HG02885 (cell line): ENCODE measurements at regions not wholly inside any gene's neighbourhood (a gene's known extent, or its start where the extent isn't known, plus 50 kb on each side); places are given as distances from the start of the nearest gene placed in this dataset.
"Not testable (repeated sequence)": the region's sequence is repeated elsewhere in the genome, so short reads cannot be mapped to it uniquely, and the experiment has no call there.

ENCODE experiments used
- ATAC-seq: cut with Tn5 transposase; IDR thresholded peaks from one replicate; pipeline ENCODE4 v1.9.1; 2021; ENCODE audit warnings: mild to moderate bottlenecking; ENCODE audit not compliant: unreplicated experiment, poor library complexity

DNA sequence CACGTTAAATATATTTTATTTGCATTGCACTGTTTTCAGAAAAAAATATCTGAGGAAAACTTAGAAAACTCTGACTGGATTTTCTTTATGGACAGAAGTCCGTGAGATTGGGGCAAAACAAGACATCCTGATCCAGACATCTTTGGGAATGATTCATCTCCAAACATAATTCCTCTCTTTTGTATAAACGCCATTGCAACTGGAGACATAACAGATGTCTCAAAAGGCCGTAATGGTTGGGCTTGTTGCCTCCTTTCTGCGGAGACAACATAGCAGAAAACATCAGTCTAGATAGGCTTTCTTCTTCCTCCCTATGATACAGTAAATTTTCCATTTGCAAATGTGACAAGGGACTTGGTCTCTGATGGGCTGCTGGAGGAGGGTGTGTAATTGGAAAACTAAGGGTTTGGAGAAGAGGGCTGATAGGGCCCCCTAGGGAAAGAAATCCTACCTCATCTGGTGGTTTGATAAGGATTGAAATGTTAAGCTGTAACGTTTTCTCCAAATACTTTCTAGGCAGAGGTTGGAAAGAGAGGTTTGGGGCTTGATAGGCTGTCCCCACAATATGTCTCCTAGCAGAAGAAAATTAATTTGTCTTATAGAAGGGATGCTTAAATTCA lies 631.5 kb upstream of the ST8SIA4 start:
- ATAC-seq = no peak

DNA sequence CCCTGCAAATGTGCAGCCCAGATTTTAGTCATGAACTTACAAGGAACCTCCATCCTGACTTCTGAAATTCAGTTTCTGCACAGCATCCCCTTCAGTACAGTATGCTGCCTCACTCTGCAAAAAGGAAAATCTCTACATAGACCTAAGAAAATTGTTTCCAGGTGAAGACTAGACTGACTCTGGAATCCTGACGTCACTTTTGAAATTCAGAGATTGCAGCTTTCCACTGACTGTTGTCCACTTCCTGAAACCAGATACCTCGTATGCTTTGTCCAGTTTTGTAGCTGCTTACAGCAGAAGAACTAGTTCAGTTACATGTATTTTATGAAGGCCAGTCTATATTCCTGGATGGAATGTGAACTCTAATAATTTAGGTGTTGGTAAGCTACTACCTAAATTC lies 629.3 kb upstream of the ST8SIA4 start:
- no peak for ATAC-seq

DNA sequence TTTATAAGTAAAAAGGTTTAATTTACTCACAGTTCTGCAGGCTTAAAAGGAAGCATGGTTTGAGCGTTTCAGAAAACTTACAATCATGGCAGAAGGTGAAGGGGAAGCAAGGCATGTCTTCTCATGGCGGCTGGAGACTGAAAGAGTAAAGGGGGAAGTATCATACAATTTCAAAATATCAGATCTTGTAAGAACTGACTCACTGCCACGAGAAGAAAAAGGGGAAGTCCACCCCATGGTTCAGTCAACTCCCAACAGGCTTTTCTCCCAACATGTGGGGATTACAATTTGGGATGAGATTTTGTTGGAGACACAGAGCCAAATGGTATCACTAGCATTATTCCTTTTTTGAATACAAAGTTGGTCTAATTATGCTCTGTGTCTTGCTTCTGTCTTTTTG lies 627.9 kb upstream of the ST8SIA4 start:
- ATAC-seq = no peak

DNA sequence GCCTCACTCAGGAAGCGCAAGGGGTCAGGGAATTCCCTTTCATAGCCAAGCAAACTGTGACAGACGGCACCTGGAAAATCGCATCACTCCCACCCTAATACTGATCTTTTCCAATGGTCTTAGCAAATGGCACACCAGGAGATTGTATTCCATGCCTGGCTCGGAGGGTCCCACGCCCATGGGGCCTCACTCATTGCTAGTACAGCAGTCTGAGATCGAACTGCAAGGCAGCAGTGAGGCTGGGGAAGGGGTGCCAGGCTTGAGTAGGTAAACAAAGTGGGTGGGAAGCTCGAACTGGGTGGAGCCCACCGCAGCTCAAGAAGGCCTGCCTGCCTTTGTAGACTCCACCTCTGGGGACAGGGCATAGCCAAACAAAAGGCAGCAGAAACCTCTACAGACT lies 626.0 kb upstream of the ST8SIA4 start:
- ATAC-seq = not testable (repeated sequence)

DNA sequence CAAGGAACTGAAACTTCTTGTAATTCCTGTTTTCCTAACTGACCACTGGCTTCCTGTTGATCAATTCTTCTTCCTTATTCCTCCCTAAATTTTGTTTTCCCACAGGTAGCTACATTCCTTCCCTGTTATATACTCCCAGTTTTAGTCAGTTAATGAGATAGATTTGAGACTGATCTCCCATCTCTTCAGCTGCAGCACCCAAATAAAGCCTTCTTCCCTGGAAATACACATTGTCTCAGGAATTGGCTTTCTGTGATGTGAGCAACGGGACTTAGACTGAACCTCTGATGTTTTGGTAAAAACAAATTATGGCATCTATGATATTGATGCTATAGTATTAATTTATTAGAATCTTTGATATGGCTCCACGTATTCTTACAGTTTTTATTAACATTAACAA lies 617.3 kb upstream of the ST8SIA4 start:
- ATAC-seq = no peak

DNA sequence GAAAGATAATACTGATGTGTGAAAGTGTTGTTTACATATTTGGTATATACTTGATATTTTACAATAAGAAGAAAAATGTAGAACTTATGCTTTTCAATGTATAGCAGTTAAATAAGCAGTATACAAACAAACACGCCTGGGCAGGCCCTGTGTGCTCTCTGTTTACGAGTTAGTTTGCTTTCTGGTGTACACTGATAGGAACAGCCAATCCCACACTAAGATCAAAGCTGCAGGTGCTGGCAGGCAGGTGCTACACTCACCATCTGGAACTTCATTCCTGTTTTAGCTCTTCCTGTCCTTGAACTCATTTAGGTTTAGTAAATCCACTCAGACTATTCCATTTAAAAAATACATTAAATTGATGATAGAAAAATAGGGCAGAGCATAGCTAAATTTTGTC lies 614.7 kb upstream of the ST8SIA4 start:
- no peak for ATAC-seq

DNA sequence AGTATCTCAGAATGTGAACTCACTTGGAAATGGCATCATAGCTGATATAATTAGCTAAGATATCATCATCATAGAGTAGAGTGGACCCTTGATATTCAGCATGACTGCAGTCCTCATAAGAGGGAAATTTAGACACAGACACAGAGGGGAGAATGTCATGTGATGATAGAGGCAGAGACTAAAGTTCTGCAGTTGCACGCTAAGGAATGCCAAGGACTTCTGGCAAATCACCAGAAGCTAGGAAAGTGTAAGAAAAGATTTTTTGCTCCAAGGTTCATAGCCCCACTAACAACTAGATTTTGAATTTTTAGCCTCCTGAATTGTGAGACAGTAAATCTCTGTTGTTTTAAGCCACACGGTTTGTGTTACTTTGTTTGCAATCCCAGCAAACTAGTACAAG lies 612.6 kb upstream of the ST8SIA4 start:
- no peak for ATAC-seq

DNA sequence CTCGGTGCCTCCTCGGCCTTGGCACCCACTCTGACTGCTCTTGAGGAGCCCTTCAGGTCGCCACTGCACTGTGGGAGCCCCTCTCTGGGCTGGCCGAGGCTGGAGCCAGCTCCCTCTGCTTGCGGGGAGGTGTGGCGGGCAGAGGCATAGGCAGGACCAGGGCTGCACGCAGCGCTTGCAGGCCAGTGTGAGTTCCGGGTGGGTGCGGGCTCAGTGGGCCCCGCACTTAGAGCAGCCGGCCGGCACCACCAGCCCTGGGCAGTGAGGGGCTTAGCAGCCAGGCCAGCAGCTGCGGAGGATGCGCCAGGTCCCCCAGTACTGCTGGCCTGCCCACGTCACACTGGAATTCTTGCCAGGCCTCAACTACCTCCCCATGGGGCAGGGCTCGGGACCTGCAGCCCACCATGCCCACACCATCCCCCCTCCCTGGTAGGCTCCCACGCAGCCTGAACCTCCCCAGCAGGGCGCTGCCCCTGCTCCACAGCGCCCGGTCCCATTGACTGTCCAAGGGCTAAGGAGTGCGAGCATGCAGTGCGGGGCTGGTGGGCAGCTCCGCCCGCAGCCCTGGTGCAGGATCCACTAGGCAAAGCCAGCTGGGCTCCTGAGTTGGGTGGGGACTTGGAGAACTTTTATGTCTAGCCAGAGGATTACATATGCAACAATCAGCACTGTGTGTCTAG lies 602.9 kb upstream of the ST8SIA4 start:
- ATAC-seq = no peak

DNA sequence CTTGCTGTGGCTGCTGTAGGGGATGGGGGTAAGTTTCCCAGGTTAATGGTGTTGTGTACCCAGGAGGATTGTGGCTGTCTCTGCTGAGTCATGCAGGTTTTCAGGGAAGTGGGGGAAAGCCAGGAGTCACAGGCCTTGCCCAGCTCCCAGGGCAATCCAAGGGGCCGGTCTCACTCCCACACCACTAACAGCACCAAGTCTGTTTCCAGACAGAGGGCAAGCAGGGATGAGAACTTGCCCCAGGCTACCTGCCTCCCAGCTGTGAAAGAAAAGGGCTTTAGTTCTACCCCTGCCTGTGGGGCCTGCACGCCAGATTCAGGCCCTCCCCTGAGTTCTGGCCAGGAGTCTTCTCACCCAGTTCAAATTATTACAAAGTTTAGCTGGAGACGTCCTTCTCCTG lies 579.8 kb upstream of the ST8SIA4 start:
- no peak for ATAC-seq

DNA sequence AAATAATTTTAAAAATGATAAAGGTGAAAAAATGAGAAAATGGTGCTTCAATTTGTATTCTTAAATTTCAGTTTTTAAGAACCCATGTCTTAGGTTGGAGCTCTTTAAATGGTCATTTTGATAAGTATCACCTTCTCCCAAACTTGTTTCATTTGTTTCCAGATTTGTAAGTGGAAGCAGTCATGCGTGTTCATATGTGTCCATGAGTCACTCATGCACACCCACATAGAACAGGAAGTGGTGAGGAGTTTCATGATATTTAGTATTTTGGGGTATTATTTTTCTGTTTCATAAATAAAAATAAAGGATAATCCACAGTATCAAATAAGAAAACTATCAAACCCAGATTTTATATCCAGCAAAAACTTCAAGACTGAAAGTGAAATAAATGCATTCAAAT lies 570.4 kb upstream of the ST8SIA4 start:
- peak; percentile 67 for ATAC-seq

DNA sequence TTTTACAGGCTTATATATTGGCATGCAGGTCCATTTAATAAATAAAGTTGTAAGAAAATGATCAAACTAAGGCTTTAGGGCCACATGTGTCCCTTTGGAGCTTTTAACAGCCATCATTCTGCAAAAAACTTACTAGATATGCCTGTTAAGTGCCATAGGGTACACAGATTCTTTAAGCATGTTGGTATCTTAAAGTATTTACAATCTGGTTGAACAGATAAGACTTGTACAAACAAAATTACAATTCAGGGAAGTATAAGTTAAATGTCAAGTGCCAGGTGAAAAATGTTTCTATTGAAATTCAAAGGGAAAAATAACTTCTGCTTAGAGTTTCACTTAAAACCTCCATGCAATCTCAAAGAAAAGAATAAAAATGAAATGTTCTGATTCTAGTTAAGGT lies 558.4 kb upstream of the ST8SIA4 start:
- ATAC-seq = no peak

DNA sequence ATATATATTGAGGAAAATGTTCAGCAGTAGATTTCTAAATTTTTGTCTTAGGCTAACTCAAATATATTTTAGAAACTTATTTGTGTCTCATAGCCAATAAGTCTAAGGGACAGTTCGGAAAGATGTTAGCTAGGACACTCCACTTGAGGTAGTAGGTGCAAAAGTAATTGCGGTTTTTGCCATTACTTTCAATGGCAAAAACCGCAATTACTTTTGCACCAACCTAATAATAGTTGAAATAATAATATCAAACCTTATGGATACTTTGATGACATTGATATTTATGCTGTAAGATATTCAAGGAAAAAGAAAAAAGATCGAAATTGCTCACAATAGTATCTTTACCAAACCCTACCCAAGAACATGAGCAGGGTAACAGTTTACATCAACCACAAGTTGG lies 555.5 kb upstream of the ST8SIA4 start:
- no peak for ATAC-seq

DNA sequence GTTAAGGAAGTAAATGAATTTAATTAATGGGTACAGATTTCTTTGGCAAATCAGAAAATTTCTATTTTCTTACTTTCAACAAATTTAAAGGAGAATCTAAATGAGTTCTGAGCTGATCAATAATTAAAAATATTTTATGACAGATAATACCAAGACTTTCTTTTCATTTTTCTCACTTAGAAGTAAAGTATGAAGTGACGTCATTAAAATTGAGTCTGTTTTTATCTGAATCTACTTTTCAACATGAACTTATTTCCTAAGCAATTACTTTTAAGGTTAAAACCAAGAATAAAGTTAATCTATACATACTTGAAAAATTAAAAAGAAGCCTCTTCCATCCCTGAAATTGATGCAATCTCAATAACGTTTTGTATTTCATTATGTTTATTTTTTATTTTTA lies 552.8 kb upstream of the ST8SIA4 start:
- ATAC-seq = no peak

DNA sequence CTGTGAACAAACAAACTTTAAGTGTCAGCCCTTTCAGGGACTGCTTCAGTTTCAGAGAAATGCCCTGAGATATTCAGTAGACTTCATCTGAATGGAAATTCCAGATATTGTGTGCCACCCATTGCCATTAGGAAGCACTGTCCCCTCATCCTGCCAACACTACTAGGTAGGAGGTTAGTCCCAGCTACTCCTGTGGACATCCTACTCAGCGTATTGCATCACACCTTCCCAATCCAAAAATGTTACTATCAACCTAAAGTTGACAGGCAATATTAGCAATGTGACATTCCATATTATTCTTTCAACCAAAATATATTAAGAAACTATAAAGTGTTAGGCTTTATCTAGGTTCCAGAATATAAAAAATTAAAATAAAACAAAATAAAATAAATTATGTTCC lies 552.0 kb upstream of the ST8SIA4 start:
- no peak for ATAC-seq

DNA sequence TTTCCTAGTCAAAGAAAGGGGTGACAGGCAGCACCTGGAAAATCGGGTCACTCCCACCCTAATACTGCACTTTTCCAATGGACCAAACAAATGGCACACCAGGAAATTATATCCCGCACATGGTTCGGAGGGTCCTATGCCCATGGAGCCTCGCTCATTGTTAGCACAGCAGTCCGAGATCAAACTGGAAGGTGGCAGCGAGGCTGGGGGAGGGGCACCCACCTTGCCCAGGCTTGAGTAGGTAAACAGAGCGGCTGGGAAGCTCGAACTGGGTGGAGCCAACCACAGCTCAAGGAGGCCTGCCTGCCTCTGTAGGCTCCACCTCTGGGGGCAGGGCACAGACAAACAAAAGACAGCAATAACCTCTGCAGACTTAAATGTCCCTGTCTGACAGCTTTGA lies 539.2 kb upstream of the ST8SIA4 start:
- not testable (repeated sequence) for ATAC-seq

DNA sequence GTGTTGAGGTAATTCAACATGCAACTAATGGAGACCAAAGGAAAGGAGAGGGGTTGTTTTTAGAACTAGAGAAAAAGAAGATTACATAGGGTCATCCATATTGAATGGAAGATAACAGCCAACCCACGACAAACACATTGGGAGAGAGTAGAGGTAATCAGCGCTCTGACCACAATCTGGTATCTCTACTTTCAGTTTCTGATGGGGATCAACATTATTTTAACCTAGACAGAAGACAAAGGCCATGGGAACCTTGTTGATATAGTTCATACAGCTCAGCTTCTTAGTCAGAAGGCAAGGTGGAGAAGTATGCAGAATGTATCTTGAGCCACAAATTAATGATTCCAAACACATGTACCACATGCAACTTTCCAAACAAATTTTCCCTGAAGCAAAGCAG lies 537.1 kb upstream of the ST8SIA4 start:
- no peak for ATAC-seq

DNA sequence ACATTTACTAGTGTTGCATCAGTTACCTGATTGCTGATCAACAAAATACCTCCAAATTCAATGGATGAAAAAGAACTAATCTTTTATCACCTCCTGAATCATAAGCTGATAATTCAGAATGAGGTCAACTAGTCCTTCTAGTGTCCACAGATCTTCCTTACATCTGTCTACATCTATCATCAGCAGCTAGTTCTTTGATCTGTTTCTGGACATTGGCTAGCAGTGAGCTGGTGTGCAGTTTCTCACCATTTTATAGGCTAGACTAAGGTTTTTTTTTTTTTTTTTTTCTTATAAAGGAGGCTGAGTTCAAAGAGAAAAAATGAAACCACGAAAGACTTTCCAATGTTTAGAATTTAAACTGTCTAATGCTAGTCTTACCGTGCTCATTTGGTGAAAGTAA lies 534.3 kb upstream of the ST8SIA4 start:
- no peak for ATAC-seq

DNA sequence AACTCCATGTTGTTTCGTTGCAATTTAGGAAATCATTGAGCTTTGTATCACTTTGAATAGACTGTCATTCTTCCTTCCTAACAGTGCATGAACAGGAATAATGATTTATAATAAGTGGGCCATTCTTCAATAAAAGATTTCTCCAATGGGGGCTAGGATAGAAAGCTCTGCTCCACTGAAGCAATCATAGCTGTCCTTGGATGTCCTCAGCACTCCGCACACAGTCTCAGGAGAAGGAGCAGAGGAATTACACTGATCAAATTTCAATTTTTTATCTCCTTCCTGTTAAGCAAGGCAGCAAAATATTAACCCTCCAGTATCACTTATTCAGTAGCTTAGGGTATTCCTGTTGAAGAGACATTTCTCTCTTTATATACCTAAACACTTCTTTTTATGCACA lies 532.7 kb upstream of the ST8SIA4 start:
- no peak for ATAC-seq

DNA sequence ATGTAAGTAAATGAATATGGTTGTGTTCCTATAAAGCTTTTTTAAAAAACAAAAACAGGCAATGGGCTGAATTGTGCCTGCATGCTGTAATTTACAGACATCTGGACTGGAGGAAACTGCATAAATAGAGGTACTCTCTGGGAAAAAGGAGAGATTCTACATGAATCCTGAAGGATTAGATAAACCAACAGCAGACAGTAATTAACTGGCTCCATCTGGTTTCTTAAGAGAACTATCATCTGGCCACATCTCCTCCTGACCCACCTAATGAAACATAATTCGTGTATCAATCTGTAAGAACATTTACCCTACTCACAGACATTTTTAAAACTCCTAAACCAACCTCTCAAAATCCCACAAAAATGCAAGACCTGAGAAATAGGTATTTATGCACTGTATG lies 528.1 kb upstream of the ST8SIA4 start:
- ATAC-seq = no peak

DNA sequence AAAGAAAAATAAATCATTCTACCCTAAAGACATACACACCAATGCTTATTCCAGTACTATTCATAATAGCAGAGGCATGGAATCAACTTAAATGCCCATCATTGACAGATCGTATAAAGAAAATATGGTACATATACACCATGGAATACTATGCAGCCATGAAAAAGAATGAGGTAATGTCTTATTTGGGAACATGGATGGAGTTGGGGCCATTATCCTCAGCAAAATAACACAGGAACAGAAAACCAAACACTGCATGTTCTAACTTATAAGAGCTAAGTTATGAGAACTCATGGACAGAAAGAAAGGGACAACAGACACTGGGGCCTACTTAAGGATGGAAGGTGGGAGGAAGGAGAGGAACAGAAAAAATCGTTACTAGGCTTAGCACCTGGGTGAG lies 527.5 kb upstream of the ST8SIA4 start:
- no peak for ATAC-seq

DNA sequence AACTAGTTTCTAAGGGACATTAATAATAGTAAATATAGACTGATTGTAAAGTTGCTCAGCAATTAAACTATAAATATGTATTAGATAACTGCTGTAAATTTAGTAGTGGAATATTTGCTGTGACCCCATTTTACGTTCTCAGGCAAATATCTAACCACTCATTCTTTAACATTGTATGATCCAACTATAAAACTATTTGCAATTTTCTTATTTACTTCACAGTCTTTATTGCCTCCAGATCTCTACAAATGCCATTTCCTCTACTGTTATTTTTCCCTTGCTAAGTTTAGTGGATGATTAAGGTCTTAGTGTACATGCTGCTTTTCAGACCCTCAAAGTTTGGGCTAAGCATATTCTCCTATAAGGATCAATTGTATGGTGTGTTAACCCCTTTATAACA lies 526.2 kb upstream of the ST8SIA4 start:
- no peak for ATAC-seq

DNA sequence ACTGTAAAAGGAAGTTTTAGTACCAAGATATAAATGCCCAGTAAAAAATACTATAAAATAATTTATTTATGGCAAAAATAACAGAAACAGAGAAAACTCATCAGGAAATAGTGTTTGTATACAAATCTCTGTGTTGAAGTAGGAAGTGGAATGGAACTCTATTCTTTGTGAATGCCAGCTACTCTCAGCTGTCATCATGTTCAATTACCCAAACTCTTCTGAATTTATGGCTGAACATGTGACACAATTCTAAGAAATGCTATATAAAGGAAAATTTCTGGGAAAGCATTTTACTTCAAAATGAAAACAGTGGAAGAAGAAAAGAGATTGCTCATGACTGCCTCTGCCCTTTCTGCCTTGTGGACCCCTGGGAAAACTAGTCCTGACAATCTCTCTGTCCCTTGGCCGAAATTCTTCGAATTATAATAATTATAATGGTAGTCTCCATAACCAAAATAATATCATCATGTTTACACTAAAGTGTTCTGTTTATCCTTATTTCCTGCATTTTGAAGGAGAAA lies 522.3 kb upstream of the ST8SIA4 start:
- ATAC-seq = no peak
